Hepatocyte (in vitro differentiated cells): ENCODE measurements at regions not wholly inside any gene's neighbourhood (a gene's known extent, or its start where the extent isn't known, plus 50 kb on each side); places are given as distances from the start of the nearest gene placed in this dataset.

ENCODE experiments used
- DNase-seq: peaks from one replicate; pipeline ENCODE4 v3.0.0-alpha.2; 2016; ENCODE audit warnings: low spot score
- H2AFZ ChIP-seq: fragments of 200-600 bp; sonication (generic); 2 replicates; pipeline ENCODE4 v1.6.0; 2016; ENCODE audit warnings: antibody characterized with exemption, mild to moderate bottlenecking
- H3K27ac ChIP-seq: fragments of 200-600 bp; sonication (generic); 2 replicates; pipeline ENCODE4 v1.5.1; 2016; ENCODE audit warnings: mild to moderate bottlenecking
- H3K27me3 ChIP-seq: fragments of 200-600 bp; sonication (generic); 2 replicates; pipeline ENCODE4 v1.6.1; 2016
- H3K36me3 ChIP-seq: fragments of 200-600 bp; sonication (generic); replicated peaks from 2 replicates; pipeline ENCODE4 v1.5.1; 2016; ENCODE audit warnings: low read depth; ENCODE audit not compliant: insufficient read depth
- H3K4me1 ChIP-seq: fragments of 200-600 bp; sonication (generic); 2 replicates; pipeline ENCODE4 v1.5.1; 2016; ENCODE audit warnings: mild to moderate bottlenecking, moderate library complexity; ENCODE audit not compliant: insufficient read depth
- H3K4me2 ChIP-seq: fragments of 200-600 bp; sonication (generic); 2 replicates; pipeline ENCODE4 v1.6.0; 2016
- H3K4me3 ChIP-seq: fragments of 200-600 bp; sonication (generic); 2 replicates; pipeline ENCODE4 v1.5.1; 2016; ENCODE audit warnings: mild to moderate bottlenecking
- H3K79me2 ChIP-seq: fragments of 200-600 bp; sonication (generic); 2 replicates; pipeline ENCODE4 v1.6.0; 2017; ENCODE audit warnings: mild to moderate bottlenecking
- H3K9me2 ChIP-seq: fragments of 200-600 bp; sonication (generic); replicated peaks from 2 replicates; pipeline ENCODE4 v1.6.0; 2017; ENCODE audit warnings: mild to moderate bottlenecking; ENCODE audit not compliant: insufficient read depth
- H3K9me3 ChIP-seq: fragments of 200-600 bp; sonication (generic); 2 replicates; pipeline ENCODE4 v1.5.1; 2016; ENCODE audit warnings: low read depth, mild to moderate bottlenecking
- H4K20me1 ChIP-seq: fragments of 200-600 bp; sonication (generic); 2 replicates; pipeline ENCODE4 v1.6.0; 2016; ENCODE audit warnings: mild to moderate bottlenecking; ENCODE audit not compliant: insufficient read depth, poor library complexity, severe bottlenecking
- CTCF ChIP-seq: fragments of 200-600 bp; sonication (generic); IDR thresholded peaks from 2 replicates; pipeline ENCODE4 v1.5.1; 2016; ENCODE audit warnings: antibody characterized with exemption, mild to moderate bottlenecking; ENCODE audit not compliant: poor library complexity
- EZH2 ChIP-seq: fragments of 200-600 bp; sonication (generic); IDR thresholded peaks from 2 replicates; pipeline ENCODE4 v1.6.1; 2016; ENCODE audit warnings: antibody characterized with exemption, mild to moderate bottlenecking, borderline replicate concordance
- EZH2phosphoT487 ChIP-seq: fragments of 200-600 bp; sonication (generic); IDR thresholded peaks from one replicate; pipeline ENCODE4 v1.6.1; 2018; ENCODE audit warnings: antibody characterized with exemption, mild to moderate bottlenecking, low read depth, moderate library complexity; ENCODE audit not compliant: unreplicated experiment, severe bottlenecking
- WGBS: methylation state at CpG from one replicate; pipeline ENCODE4 v1.1.6; 2016; ENCODE audit warnings: low lambda C conversion rate; ENCODE audit errors: missing lambda C conversion rate; 5-methylcytosine and 5-hydroxymethylcytosine counted together

GRCh38 chr4:23558101-23558500, 331.7 kb downstream of the PPARGC1A start:
- peaks cover 9% of the 10 kb centered on the region for H3K9me3 ChIP-seq
- no peaks in the 10 kb centered on the region for H3K27me3 ChIP-seq
- H3K9me2 ChIP-seq = no peaks in the 10 kb centered on the region
- H3K4me2 ChIP-seq = no peak overlapping the region
- DNase-seq = no peak
- 66% methylated on average over 2 of the region's 2 CpGs for WGBS
- H3K79me2 ChIP-seq = no peaks in the 10 kb centered on the region
- H4K20me1 ChIP-seq = no peaks in the 10 kb centered on the region
- H3K36me3 ChIP-seq = no peaks in the 10 kb centered on the region
- no peak overlapping the region for H3K27ac ChIP-seq
- H3K4me3 ChIP-seq = no peak overlapping the region
- TF ChIP-seq EZH2phosphoT487 = no peak
- TF ChIP-seq EZH2 = no peak
- TF ChIP-seq CTCF = no peak
- no peaks in the 10 kb centered on the region for H3K4me1 ChIP-seq
- no peak overlapping the region for H2AFZ ChIP-seq

GRCh38 chr4:23547601-23548000, 342.2 kb downstream of the PPARGC1A start:
- Histone ChIP-seq H3K9me2 (no peaks in the 10 kb centered on the region), H3K27ac (no peak overlapping the region), H3K79me2 (no peaks in the 10 kb centered on the region), H4K20me1 (no peaks in the 10 kb centered on the region), H3K36me3 (no peaks in the 10 kb centered on the region), H3K27me3 (no peaks in the 10 kb centered on the region), H2AFZ (no peak overlapping the region), H3K9me3 (no peaks in the 10 kb centered on the region), H3K4me2 (no peak overlapping the region), H3K4me3 (no peak overlapping the region), H3K4me1 (no peaks in the 10 kb centered on the region)
- TF ChIP-seq EZH2phosphoT487 (no peak), EZH2 (no peak)
- WGBS = 44% methylated on average over 3 of the region's 3 CpGs
- DNase-seq = no peak

GRCh38 chr4:23547096-23547495, 342.8 kb downstream of the PPARGC1A start:
- Histone ChIP-seq H3K4me1 (no peaks in the 10 kb centered on the region), H3K9me2 (no peaks in the 10 kb centered on the region), H2AFZ (no peak overlapping the region), H3K4me2 (no peak overlapping the region), H3K9me3 (no peaks in the 10 kb centered on the region), H3K79me2 (no peaks in the 10 kb centered on the region), H3K27ac (no peak overlapping the region), H3K4me3 (no peak overlapping the region), H3K27me3 (no peaks in the 10 kb centered on the region), H3K36me3 (no peaks in the 10 kb centered on the region), H4K20me1 (no peaks in the 10 kb centered on the region)
- no peak for TF ChIP-seq CTCF
- WGBS = 92% methylated on average over 2 of the region's 2 CpGs
- no peak for DNase-seq

- WGBS = 85% methylated on average over 5 of the region's 5 CpGs
- Histone ChIP-seq H3K27ac (no peak overlapping the region), H3K4me1 (no peaks in the 10 kb centered on the region), H2AFZ (no peak overlapping the region), H3K79me2 (no peaks in the 10 kb centered on the region), H4K20me1 (no peaks in the 10 kb centered on the region), H3K4me3 (no peak overlapping the region), H3K36me3 (no peaks in the 10 kb centered on the region), H3K27me3 (no peaks in the 10 kb centered on the region), H3K9me2 (no peaks in the 10 kb centered on the region), H3K9me3 (no peaks in the 10 kb centered on the region), H3K4me2 (no peak overlapping the region)
- TF ChIP-seq CTCF (no peak), EZH2 (no peak), EZH2phosphoT487 (no peak)
- DNase-seq = no peak
These were observed 349.8 kb downstream of the PPARGC1A start for GRCh38 chr4:23539969-23540569.
